ENCODE measurements at regions not wholly inside any gene's neighbourhood (a gene's known extent, or its start where the extent isn't known, plus 50 kb on each side); places are given as distances from the start of the nearest gene placed in this dataset.

DNA sequence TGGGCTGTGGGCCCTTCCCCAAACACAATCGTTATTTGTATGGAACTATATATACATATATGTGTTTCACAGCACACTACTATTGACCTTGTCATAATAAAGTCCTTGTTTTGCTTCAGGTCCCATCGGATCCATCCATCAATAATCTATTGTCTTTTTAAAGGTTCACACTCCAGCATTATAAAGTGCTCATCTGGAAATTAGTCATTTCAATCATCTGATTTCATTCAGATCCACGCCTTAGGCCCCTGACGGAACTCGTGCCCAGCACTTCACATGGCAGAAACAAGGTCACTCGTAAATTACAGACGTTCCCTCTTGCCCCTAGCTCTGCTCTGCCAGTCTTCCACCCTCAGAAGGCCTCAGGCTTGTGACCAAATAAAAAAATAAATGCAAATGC, 133.1 kb upstream of the PPP2R2D start:
- no peak for TF ChIP-seq EZH2 (IDR thresholded peaks at IDR 0.05; ENCODE audit: low read length, unreplicated experiment)
- TF ChIP-seq CTCF (conservative IDR thresholded peaks at IDR 0.05; ENCODE audit: low read depth, low read length) = no peak
- no peak for TF ChIP-seq EZH2phosphoT487 (IDR thresholded peaks at IDR 0.05; ENCODE audit: borderline replicate concordance, low read length)
- Histone ChIP-seq H3K27me3 (ENCODE audit: low read length) (peaks cover 41% of the 10 kb centered on the region), H4K20me1 (ENCODE audit: low read length) (no peaks in the 10 kb centered on the region), H3K9me3 (ENCODE audit: low read length) (no peaks in the 10 kb centered on the region), H2AFZ (ENCODE audit: low read length) (no peak overlapping the region), H3K79me2 (ENCODE audit: low read length) (no peaks in the 10 kb centered on the region), H3K9me2 (replicated peaks; ENCODE audit: low read length) (no peaks in the 10 kb centered on the region), H3K36me3 (ENCODE audit: low read depth, low read length) (no peaks in the 10 kb centered on the region), H3K4me3 (ENCODE audit: low read length) (no peak overlapping the region), H3K4me2 (ENCODE audit: low read length) (no peak overlapping the region), H3K9ac (ENCODE audit: low read length) (no peak overlapping the region), H3F3A (ENCODE audit: low read length, unreplicated experiment) (no peaks in the 10 kb centered on the region), H3K27ac (ENCODE audit: low read length) (no peak overlapping the region), H3K4me1 (ENCODE audit: insufficient read depth, low read length) (no peaks in the 10 kb centered on the region)
- no TSS peak for BruUV-seq (replicated peaks)
- ChIA-PET CTCF (no interaction called here), POLR2A (ENCODE audit: unreplicated experiment) (no interaction called here)
- ATAC-seq (no peak), DNase-seq (no peak)
- intact Hi-C loops (cut with micrococcal nuclease) = no loop called here

- Histone ChIP-seq H2AFZ (ENCODE audit: low read length) (no peak overlapping the region), H3K27ac (ENCODE audit: low read length) (no peak overlapping the region), H3K4me1 (ENCODE audit: insufficient read depth, low read length) (no peaks in the 10 kb centered on the region), H3K4me3 (ENCODE audit: low read length) (no peak overlapping the region), H3K27me3 (ENCODE audit: low read length) (peaks cover 37% of the 10 kb centered on the region), H4K20me1 (ENCODE audit: low read length) (no peaks in the 10 kb centered on the region), H3K79me2 (ENCODE audit: low read length) (no peaks in the 10 kb centered on the region), H3K36me3 (ENCODE audit: low read depth, low read length) (no peaks in the 10 kb centered on the region), H3K9me3 (ENCODE audit: low read length) (no peaks in the 10 kb centered on the region), H3K4me2 (ENCODE audit: low read length) (no peak overlapping the region), H3K9me2 (replicated peaks; ENCODE audit: low read length) (no peaks in the 10 kb centered on the region), H3K9ac (ENCODE audit: low read length) (no peak overlapping the region), H3F3A (ENCODE audit: low read length, unreplicated experiment) (no peaks in the 10 kb centered on the region)
- DNase-seq (no peak), ATAC-seq (no peak)
- no TSS peak for BruUV-seq (replicated peaks)
- no peak for TF ChIP-seq EZH2phosphoT487 (IDR thresholded peaks at IDR 0.05; ENCODE audit: borderline replicate concordance, low read length)
- no peak for TF ChIP-seq EZH2 (IDR thresholded peaks at IDR 0.05; ENCODE audit: low read length, unreplicated experiment)
- no peak for TF ChIP-seq CTCF (conservative IDR thresholded peaks at IDR 0.05; ENCODE audit: low read depth, low read length)
- ChIA-PET CTCF (no interaction called here), POLR2A (ENCODE audit: unreplicated experiment) (no interaction called here)
- intact Hi-C loops (cut with micrococcal nuclease) = no loop called here
Observed at GRCh38 chr10:131769571-131770410, 131.0 kb upstream of the PPP2R2D start.

DNA sequence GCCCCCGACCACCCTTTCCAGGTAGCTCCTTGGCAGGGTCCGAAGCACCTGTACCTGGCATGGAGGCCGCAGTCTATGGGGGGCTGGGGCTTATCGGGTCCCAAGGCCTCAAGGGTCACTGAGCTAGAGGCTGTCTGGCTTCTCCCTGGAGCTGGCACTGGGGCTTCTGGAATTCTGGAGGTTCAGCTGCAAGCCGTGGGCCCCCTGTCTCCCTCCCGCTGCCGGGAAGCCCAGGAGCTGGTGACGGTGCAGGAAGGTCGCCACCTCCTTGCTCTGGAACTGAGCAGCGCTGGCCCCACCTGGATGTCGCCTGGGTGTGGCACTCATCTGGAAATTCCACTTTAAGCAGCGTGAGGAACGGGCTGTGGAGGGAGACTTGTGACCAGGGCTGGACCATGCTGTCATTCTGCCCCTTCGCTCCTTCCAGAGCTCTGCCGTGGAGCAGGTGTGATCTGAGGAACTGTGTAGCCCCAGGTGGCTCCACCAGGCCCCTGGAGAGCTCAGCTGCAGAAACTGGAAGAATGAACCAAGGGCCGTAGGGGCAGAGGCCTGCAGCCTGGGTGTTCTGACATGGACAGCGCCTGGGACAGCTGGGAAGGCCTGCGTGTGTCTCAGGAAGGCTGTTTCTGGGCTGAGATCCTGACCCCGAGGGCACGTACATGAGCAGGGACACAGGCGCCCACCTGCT, 129.7 kb upstream of the PPP2R2D start:
- ChIA-PET POLR2A (ENCODE audit: unreplicated experiment) (no interaction called here), CTCF (no interaction called here)
- no peak for TF ChIP-seq CTCF (conservative IDR thresholded peaks at IDR 0.05; ENCODE audit: low read depth, low read length)
- no peak for TF ChIP-seq EZH2 (IDR thresholded peaks at IDR 0.05; ENCODE audit: low read length, unreplicated experiment)
- no peak for TF ChIP-seq EZH2phosphoT487 (IDR thresholded peaks at IDR 0.05; ENCODE audit: borderline replicate concordance, low read length)

More for the DNA sequence above, 129.7 kb upstream of the PPP2R2D start:
- no peak overlapping the region for H3K4me3 ChIP-seq (ENCODE audit: low read length)
- ATAC-seq (no peak), DNase-seq (no peak)
- no peak overlapping the region for H3K9ac ChIP-seq (ENCODE audit: low read length)
- intact Hi-C loops (cut with micrococcal nuclease) = no loop called here
- no peaks in the 10 kb centered on the region for H3K4me1 ChIP-seq (ENCODE audit: insufficient read depth, low read length)
- no peaks in the 10 kb centered on the region for H3K79me2 ChIP-seq (ENCODE audit: low read length)
- H3K36me3 ChIP-seq (ENCODE audit: low read depth, low read length) = no peaks in the 10 kb centered on the region
- H3K27me3 ChIP-seq (ENCODE audit: low read length) = peaks cover 30% of the 10 kb centered on the region
- no TSS peak for BruUV-seq (replicated peaks)
- no peak overlapping the region for H2AFZ ChIP-seq (ENCODE audit: low read length)
- no peak overlapping the region for H3K4me2 ChIP-seq (ENCODE audit: low read length)
- no peaks in the 10 kb centered on the region for H3F3A ChIP-seq (ENCODE audit: low read length, unreplicated experiment)
- no peaks in the 10 kb centered on the region for H3K9me3 ChIP-seq (ENCODE audit: low read length)
- no peaks in the 10 kb centered on the region for H4K20me1 ChIP-seq (ENCODE audit: low read length)
- H3K27ac ChIP-seq (ENCODE audit: low read length) = no peak overlapping the region
- H3K9me2 ChIP-seq (replicated peaks; ENCODE audit: low read length) = no peaks in the 10 kb centered on the region
